ENCODE measurements at regions not wholly inside any gene's neighbourhood (a gene's known extent, or its start where the extent isn't known, plus 50 kb on each side); places are given as distances from the start of the nearest gene placed in this dataset.
A peak's percentile ranks its signal among the peaks of the same experiment; 100 is the strongest.
"Not testable (repeated sequence)": the region's sequence is repeated elsewhere in the genome, so short reads cannot be mapped to it uniquely, and the experiment has no call there.

DNA sequence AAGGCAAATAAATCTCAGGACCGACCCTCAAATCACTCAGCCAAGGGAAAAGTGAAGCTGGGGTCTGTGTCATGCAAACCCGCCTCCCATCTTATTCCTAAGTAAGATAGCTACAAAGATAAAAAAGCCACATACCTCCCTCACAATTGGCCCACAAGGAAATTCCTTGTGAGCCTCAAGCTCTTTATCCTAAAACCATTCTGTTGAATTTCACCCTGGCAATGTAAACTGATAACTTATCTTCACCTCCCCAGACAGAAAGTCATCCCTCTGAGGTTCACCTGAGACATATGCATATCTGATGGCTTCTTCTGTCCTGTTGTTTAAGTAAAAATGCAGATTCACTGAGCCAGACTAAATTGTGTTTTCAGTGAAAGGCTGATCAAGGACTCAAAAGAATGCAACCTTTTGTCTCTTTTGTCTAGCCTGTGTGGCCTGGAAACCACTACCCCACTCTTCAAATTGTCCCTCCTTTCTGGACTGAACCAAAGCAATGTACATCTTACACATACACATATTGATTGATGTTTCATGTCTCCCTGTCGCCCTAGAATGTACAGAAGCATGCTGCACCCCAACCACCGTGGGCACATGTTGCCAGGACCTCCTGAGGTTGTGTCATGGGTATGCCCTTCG lies 91.3 kb downstream of the MFAP3L start:
- Mint-ChIP-seq H3K36me3 (no peaks in the 10 kb centered on the region), H3K4me1 (no peaks in the 10 kb centered on the region), H3K27me3 (peaks cover under 1% of the 10 kb centered on the region), H3K4me3 (no peak overlapping the region), H3K9me3 (peaks cover 2 to 6% (median 4%) of the 10 kb centered on the region in 3 donors), H3K27ac (no peak overlapping the region)

DNA sequence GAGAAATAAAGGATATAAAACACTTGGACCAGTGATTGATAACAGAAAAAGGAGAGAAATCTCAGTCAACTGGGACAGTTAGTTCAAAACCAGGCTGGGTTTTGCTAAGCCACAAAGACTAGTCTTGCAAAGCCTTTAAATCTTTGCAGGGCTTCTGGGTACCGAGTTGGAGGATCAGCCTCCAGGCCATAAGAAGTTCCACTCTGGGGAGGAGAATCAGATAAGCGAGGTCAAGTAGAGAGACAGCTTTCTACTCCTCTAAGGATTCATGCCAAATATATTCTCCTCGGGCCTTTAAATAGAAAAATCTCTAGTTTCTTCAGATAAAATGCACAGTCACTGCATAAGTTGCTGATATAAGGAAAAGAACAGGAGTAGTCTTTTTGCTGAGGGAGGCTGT lies 92.7 kb downstream of the MFAP3L start:
- H3K4me1 Mint-ChIP-seq = no peaks in the 10 kb centered on the region
- H3K27me3 Mint-ChIP-seq = peaks cover 1% of the 10 kb centered on the region
- H3K9me3 Mint-ChIP-seq = peaks cover 2 to 6% (median 4%) of the 10 kb centered on the region in 3 donors
- H3K27ac Mint-ChIP-seq = no peak overlapping the region
- H3K4me3 Mint-ChIP-seq = no peak overlapping the region
- no peaks in the 10 kb centered on the region for H3K36me3 Mint-ChIP-seq

DNA sequence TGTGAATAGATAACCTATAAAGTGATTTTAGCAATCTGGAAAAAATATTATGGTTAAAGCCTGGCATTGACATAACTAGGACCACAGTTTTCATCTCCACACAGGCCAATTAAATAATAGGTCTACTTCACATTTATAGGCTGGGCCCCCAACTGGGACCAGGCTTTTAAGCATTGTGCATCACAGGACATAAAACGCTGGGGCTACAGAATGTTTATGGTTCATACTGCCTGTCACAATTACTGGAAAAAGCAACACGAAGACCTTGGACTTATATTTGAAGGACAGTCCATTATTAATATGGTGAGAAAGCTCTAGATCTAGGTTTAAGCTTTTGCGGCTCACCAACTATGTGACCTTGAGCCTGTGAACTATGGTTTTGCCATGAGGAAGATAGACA lies 94.2 kb downstream of the MFAP3L start:
- Mint-ChIP-seq H3K9me3 (peaks cover 2 to 6% (median 4%) of the 10 kb centered on the region in 3 donors), H3K36me3 (no peaks in the 10 kb centered on the region), H3K4me3 (no peak overlapping the region), H3K27me3 (peaks cover 1% of the 10 kb centered on the region), H3K4me1 (no peaks in the 10 kb centered on the region), H3K27ac (peak overlapping the region in 1 of 3 donors; percentile 68)

DNA sequence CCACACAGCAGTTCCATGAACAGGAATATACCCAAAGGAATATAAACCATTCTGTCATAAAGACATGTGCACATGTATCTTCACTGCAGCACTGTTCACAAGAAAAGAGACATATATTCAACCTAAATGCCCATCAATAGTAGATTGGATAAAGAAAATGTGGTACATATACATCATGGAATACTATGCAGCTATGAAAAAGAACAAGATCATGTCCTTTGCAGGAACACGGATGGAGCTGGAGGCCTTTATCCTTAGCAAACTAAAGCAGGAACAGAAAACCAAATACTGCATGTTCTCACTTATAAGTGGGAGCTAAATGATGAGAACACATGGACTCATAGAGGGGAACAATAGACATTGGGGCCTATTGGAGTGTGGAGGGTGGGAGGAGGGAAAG lies 95.4 kb downstream of the MFAP3L start:
- not testable (repeated sequence) for H3K36me3 Mint-ChIP-seq, H3K27ac Mint-ChIP-seq

DNA sequence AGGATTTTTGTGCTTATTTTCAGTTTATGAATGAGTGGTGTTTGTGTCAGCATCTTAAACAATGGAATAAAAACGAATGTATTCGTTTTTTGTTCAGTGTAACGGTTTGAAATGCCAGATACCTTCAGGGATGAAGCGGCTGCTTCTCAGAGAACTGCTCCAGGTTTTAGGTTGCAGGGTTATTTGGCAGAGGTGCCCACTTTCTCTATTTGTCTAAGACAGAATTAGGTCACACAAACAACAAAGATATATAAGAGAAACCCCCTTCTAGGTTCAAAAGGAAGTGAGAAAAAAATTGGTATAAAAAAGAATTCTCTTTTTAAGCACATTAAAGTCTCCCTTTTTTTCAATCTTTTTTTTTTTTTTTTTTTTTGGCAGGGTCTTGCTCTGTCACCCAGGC lies 98.9 kb downstream of the MFAP3L start:
- H3K27me3 Mint-ChIP-seq = peaks cover 1% of the 10 kb centered on the region
- H3K4me1 Mint-ChIP-seq = peaks cover 0 to 2% (median 0%) of the 10 kb centered on the region in 3 donors
- H3K9me3 Mint-ChIP-seq = peaks cover 2 to 6% (median 4%) of the 10 kb centered on the region in 3 donors
- H3K36me3 Mint-ChIP-seq = no peaks in the 10 kb centered on the region
- no peak overlapping the region for H3K27ac Mint-ChIP-seq
- no peak overlapping the region for H3K4me3 Mint-ChIP-seq

More for the DNA sequence above, 95.4 kb downstream of the MFAP3L start:
- H3K4me1 Mint-ChIP-seq, H3K4me3 Mint-ChIP-seq, H3K9me3 Mint-ChIP-seq, H3K27me3 Mint-ChIP-seq: not testable (repeated sequence)

DNA sequence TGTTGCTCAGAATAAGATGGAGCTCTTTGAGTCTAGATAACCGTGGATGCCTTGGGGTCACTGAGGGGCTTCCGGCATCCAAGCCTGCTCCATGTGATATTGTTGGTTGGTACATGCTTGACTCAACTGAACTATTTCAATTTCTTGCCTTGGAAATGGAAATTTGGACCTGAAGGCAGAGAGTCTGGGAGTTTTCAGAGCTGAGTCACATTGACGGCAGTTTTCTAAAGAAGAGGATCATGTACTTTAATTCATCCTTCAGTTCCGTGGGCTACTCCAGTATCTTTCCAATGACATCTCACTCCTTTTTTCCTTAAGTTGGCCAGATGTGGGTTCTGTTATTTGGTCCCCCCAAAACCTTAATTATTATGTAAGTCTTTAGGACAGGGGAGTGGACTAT lies 100.5 kb downstream of the MFAP3L start:
- Mint-ChIP-seq H3K27ac (no peak overlapping the region), H3K36me3 (no peaks in the 10 kb centered on the region), H3K27me3 (peaks cover 1% of the 10 kb centered on the region), H3K9me3 (peaks cover under 1 to 4% (median 2%) of the 10 kb centered on the region in 3 donors), H3K4me3 (no peak overlapping the region), H3K4me1 (peaks cover 0 to 2% (median 0%) of the 10 kb centered on the region in 3 donors)

DNA sequence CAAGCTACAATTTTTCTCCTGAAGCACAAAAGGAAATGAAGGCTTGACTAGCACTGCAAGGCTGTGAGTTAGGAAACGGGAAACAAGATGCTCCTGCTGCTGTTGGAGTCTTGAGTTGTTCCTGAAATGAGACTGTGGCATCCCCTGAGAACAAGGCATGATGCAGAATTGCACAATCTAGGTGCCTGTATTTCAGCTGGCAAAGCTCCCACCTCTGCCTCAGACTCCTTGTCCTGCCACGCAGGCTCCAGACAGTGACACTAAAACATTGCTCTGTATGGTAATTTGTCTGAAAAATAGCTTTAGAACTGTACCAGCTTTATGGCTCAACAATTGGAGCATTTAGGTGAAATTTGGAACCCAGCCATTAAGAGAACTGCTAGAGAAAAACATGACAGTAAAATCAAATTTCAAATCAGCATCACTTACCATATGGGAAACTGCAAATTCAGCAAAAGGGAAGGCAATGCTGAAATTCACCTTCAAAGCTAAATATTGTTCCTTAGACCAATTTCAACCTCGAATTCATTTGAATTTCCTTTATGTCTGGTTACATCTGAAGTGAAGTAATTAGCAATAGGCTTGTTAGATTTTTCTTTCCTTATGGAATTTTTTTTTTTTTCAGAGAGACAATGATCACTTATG lies 103.4 kb downstream of the MFAP3L start:
- Mint-ChIP-seq H3K36me3 (no peaks in the 10 kb centered on the region), H3K4me3 (no peak overlapping the region), H3K27me3 (no peaks in the 10 kb centered on the region), H3K4me1 (peaks cover 0 to 2% (median 0%) of the 10 kb centered on the region in 3 donors), H3K9me3 (peaks cover 0 to 3% (median 2%) of the 10 kb centered on the region in 3 donors), H3K27ac (no peak overlapping the region)

DNA sequence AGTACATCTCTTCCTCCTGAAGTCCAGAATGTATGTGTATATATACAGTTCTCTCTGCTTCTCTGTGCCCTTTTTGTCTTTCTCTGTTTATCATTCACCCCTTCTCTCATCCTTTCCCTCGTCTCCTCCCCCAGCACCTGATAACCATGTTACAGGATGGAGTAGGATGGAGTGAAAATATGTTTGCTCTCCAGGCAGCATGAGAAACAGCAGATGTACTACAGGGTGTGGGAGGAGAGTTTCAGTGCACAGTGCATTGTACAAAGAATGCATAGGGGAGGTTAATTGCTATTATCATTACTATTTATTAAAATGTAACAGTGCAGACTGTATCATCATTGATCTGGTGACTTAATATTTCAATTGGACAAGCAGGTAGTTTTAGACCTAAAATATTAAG lies 104.5 kb downstream of the MFAP3L start:
- Mint-ChIP-seq H3K27me3 (no peaks in the 10 kb centered on the region), H3K9me3 (peaks cover 2 to 9% (median 7%) of the 10 kb centered on the region in 3 donors), H3K36me3 (no peaks in the 10 kb centered on the region)

DNA sequence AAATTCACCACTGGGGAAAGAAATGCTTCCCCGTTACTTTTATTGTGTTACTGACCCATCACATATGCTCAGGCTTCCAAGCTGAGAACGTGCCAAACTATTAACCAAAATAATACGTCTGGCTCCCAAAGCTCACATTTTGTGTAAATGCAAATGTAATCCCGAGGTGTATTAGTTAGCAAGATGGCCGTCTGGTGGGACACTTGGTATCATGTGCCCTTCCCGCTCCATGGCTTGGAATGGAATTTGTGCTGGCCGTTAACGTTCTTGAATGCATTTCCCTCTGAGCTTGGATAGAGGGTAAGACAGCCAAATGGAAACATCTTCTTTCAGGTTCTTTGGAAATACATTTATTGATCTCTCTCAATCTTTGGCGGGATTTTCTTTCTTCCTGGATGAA lies 105.0 kb downstream of the MFAP3L start:
- H3K27me3 Mint-ChIP-seq = no peaks in the 10 kb centered on the region
- H3K27ac Mint-ChIP-seq = no peak overlapping the region
- H3K4me3 Mint-ChIP-seq = no peak overlapping the region
- no peaks in the 10 kb centered on the region for H3K36me3 Mint-ChIP-seq
- peaks cover 2 to 9% (median 7%) of the 10 kb centered on the region in 3 donors for H3K9me3 Mint-ChIP-seq
- H3K4me1 Mint-ChIP-seq = peaks cover 0 to under 1% (median 0%) of the 10 kb centered on the region in 3 donors

More for the DNA sequence above, 104.5 kb downstream of the MFAP3L start:
- Mint-ChIP-seq H3K4me3 (no peak overlapping the region), H3K4me1 (no peaks in the 10 kb centered on the region), H3K27ac (no peak overlapping the region)

DNA sequence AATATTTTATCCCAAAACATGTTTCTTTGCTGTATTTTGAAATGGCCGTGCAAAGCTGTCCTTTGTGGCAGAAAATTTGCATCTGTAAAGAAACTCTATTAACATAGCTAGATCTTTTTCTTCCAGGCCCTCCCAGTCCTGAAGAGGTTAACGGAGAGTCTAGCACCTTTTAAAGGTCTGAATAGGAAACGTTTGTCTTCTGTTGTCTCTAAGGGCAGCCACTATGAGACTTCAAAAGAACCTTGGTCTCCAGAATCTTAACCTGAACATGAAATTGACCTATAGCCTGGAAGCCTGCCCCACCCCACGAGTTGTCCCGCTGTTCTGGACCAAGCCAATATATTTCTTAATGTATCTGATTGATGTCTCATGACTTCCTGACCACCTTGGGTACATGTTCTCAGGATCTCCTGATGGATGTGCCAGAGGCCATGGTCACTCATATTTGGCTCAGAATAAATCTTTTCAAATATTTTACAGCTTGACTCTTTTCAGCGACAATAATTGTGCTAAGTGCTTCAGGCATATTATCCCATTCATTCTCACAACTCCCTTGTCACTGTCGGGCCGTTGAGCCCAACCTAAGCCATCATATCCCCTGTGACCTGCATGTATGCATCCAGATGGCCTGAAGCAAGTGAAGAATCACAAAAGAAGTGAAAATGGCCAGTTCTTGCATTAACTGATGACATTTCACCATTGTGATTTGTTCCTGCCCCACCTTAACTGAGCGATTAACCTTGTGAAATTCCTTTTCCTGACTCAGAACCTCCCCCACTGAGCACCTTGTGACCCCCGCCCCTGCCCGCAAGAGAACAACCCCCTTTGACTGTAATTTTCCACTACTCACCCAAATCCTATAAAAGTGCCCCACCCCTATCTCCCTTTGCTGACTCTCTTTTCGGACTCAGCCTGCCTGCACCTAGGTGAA lies 106.7 kb downstream of the MFAP3L start:
- not testable (repeated sequence) for H3K27me3 Mint-ChIP-seq, H3K4me1 Mint-ChIP-seq, H3K36me3 Mint-ChIP-seq, H3K9me3 Mint-ChIP-seq, H3K27ac Mint-ChIP-seq, H3K4me3 Mint-ChIP-seq

DNA sequence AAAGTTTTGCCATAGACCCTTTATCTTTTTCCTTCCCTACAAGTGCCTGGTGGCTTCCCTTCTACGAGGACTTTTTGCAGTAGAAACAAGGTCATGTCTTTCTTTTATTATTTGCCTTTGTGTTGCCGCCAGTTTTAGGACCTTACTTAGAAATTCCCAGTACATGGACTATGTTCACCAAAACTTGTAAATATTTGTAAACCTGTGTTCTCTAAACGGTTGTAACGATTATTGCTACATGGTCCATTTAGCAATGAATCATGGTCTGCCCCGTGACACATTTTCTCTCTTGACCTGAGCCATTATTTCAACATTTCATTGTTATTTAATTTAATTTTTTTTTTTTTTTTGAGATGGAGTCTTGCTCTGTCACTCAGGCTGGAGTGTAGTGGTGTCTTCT lies 110.7 kb downstream of the MFAP3L start:
- H3K27ac Mint-ChIP-seq = no peak overlapping the region

DNA sequence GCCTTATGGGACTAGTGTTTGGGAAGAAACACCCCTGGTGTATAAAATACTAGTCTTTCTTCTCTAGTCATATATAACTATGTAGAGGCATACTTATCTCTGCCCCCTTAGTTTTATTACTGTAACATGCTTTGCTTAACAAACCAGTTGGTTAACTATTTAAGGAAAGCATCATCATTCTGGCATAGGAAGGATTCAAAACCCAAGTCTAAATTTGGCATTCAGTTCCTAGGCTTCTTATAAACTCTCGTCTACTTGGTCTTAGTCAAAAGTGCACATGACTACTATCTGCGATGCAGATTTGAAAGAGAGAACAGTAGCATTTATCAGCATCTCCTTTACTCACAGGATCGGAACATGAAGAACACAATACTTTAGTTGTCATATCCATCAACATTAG lies 111.3 kb downstream of the MFAP3L start:
- Mint-ChIP-seq H3K9me3 (peaks cover 3 to 11% (median 7%) of the 10 kb centered on the region in 3 donors), H3K4me1 (peaks cover 0 to 3% (median 0%) of the 10 kb centered on the region in 3 donors), H3K4me3 (no peak overlapping the region), H3K27me3 (no peaks in the 10 kb centered on the region), H3K27ac (no peak overlapping the region), H3K36me3 (peaks cover 2% of the 10 kb centered on the region)

More for the DNA sequence above, 110.7 kb downstream of the MFAP3L start:
- H3K9me3 Mint-ChIP-seq = peaks cover 3 to 11% (median 7%) of the 10 kb centered on the region in 3 donors
- H3K4me1 Mint-ChIP-seq = peaks cover 0 to 3% (median 0%) of the 10 kb centered on the region in 3 donors
- no peak overlapping the region for H3K4me3 Mint-ChIP-seq
- no peaks in the 10 kb centered on the region for H3K27me3 Mint-ChIP-seq
- H3K36me3 Mint-ChIP-seq = peaks cover 2% of the 10 kb centered on the region

DNA sequence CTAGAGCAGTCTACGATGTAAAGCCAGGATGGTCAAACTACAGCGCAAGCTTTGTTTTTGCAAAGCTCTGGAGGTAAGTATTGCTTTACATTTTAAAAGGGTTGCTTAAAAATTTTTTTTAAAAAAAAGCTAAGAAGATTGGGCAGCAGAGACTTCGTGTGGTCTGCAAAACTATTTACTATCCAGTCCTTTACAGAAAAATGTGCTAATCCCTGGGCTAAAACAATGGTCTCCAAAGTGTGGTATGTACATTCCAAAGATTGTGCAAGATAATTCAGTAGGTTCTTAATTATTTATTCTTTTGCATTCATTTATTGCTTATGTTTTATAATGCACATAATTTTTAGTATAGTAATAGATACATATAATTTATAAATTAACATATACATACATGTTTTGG lies 113.2 kb downstream of the MFAP3L start:
- peaks cover 0 to 3% (median 0%) of the 10 kb centered on the region in 3 donors for H3K4me1 Mint-ChIP-seq
- peaks cover 2 to 9% (median 7%) of the 10 kb centered on the region in 3 donors for H3K9me3 Mint-ChIP-seq
- H3K27ac Mint-ChIP-seq = no peak overlapping the region
- no peaks in the 10 kb centered on the region for H3K27me3 Mint-ChIP-seq
- H3K4me3 Mint-ChIP-seq = no peak overlapping the region
- H3K36me3 Mint-ChIP-seq = peaks cover 2% of the 10 kb centered on the region

DNA sequence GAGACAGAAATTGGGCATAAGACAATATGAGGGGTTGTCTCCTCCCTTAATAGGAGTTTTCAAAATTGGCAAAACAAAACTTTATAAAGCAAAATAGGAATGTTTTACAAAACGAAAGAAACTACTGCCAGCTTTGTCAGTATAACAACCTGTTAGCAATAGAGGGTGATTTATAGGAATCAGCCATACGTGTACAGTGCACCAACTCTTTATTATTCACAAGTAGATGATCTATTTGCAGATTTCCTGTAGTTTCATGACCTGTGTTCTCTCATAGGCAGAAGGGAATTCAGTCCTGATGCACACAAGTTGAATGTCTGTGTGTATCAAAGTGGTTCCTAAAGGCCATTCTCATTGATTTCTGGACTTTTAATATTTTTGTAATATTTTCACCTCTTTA lies 116.3 kb downstream of the MFAP3L start:
- H3K9me3 Mint-ChIP-seq = peaks cover 0 to 2% (median 0%) of the 10 kb centered on the region in 3 donors
- H3K36me3 Mint-ChIP-seq = peaks cover 2% of the 10 kb centered on the region
- H3K27me3 Mint-ChIP-seq = no peaks in the 10 kb centered on the region
- no peak overlapping the region for H3K27ac Mint-ChIP-seq
- peaks cover 0 to 1% (median 0%) of the 10 kb centered on the region in 3 donors for H3K4me1 Mint-ChIP-seq
- H3K4me3 Mint-ChIP-seq = peak overlapping the region in 1 of 4 donors; percentile 40

DNA sequence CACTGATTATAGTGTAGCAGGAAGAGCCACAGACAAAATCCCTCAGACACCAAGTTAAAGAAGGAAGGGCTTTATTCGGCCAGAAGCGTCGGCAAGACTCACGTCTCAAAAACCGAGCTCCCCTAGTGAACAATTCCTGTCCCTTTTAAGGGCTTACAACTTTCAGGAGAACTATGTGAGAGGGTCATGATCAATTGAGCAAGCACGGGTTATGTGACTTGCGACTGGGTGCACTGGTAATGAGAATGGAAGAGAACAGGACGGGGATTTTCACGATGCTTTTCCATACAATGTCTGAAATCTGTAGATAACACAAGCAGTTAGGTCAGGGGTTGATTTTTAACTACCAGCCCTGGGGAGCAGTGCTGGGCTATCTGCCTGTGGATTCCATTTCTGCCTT lies 116.7 kb downstream of the MFAP3L start:
- Mint-ChIP-seq H3K4me3 (peak overlapping the region in 1 of 4 donors; percentile 40), H3K36me3 (peaks cover 2% of the 10 kb centered on the region), H3K4me1 (peaks cover 0 to 1% (median 0%) of the 10 kb centered on the region in 3 donors), H3K27ac (no peak overlapping the region), H3K27me3 (no peaks in the 10 kb centered on the region), H3K9me3 (peaks cover 0 to 2% (median 0%) of the 10 kb centered on the region in 3 donors)
